ENCODE measurements at regions not wholly inside any gene's neighbourhood (a gene's known extent, or its start where the extent isn't known, plus 50 kb on each side); places are given as distances from the start of the nearest gene placed in this dataset.

DNA sequence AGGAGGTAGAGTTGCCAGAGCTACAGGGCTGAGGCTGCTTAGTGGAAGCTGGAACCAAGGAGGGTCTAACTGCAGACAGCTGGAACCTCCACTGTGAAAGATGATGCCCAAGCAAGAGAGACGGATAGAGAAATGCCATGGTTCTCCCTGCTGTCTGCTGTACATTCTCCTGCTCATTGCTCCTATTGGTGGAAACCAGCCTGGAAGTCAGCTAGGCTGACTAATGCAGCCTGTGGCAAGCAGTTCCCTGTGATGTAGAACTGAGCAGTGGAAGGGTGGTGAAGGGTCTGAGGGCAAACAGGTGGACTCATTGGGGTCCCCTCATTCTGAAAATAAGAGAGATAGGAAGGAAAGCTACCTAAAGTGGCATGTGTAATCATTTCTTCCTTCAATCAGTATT is 563.6 kb downstream of the SLC4A3 start:
- Mint-ChIP-seq H3K36me3 (peaks cover 4% of the 10 kb centered on the region), H3K27me3 (ENCODE audit: low read depth) (no peaks in the 10 kb centered on the region), H3K27ac (no peak overlapping the region), H3K9me3 (peaks cover 39% of the 10 kb centered on the region), H3K4me1 (no peaks in the 10 kb centered on the region), H3K4me3 (no peak overlapping the region)
- DNase-seq (ENCODE audit: low spot score) = no peak
- ChIA-PET POLR2A (no interaction called here), CTCF (no interaction called here)
- no peak for ATAC-seq
- TF ChIP-seq, protein P1, sequence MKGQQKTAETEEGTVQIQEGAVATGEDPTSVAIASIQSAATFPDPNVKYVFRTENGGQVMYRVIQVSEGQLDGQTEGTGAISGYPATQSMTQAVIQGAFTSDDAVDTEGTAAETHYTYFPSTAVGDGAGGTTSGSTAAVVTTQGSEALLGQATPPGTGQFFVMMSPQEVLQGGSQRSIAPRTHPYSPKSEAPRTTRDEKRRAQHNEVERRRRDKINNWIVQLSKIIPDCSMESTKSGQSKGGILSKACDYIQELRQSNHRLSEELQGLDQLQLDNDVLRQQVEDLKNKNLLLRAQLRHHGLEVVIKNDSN (CRISPR knock-in tag; IDR thresholded peaks at IDR 0.05) = no peak
- TF ChIP-seq, protein P2, sequence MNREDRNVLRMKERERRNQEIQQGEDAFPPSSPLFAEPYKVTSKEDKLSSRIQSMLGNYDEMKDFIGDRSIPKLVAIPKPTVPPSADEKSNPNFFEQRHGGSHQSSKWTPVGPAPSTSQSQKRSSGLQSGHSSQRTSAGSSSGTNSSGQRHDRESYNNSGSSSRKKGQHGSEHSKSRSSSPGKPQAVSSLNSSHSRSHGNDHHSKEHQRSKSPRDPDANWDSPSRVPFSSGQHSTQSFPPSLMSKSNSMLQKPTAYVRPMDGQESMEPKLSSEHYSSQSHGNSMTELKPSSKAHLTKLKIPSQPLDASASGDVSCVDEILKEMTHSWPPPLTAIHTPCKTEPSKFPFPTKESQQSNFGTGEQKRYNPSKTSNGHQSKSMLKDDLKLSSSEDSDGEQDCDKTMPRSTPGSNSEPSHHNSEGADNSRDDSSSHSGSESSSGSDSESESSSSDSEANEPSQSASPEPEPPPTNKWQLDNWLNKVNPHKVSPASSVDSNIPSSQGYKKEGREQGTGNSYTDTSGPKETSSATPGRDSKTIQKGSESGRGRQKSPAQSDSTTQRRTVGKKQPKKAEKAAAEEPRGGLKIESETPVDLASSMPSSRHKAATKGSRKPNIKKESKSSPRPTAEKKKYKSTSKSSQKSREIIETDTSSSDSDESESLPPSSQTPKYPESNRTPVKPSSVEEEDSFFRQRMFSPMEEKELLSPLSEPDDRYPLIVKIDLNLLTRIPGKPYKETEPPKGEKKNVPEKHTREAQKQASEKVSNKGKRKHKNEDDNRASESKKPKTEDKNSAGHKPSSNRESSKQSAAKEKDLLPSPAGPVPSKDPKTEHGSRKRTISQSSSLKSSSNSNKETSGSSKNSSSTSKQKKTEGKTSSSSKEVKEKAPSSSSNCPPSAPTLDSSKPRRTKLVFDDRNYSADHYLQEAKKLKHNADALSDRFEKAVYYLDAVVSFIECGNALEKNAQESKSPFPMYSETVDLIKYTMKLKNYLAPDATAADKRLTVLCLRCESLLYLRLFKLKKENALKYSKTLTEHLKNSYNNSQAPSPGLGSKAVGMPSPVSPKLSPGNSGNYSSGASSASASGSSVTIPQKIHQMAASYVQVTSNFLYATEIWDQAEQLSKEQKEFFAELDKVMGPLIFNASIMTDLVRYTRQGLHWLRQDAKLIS (CRISPR knock-in tag; IDR thresholded peaks at IDR 0.05; ENCODE audit: borderline replicate concordance) = no peak
- TF ChIP-seq JUN (CRISPR knock-in tag; IDR thresholded peaks at IDR 0.05) = no peak
- TF ChIP-seq, protein P3, sequence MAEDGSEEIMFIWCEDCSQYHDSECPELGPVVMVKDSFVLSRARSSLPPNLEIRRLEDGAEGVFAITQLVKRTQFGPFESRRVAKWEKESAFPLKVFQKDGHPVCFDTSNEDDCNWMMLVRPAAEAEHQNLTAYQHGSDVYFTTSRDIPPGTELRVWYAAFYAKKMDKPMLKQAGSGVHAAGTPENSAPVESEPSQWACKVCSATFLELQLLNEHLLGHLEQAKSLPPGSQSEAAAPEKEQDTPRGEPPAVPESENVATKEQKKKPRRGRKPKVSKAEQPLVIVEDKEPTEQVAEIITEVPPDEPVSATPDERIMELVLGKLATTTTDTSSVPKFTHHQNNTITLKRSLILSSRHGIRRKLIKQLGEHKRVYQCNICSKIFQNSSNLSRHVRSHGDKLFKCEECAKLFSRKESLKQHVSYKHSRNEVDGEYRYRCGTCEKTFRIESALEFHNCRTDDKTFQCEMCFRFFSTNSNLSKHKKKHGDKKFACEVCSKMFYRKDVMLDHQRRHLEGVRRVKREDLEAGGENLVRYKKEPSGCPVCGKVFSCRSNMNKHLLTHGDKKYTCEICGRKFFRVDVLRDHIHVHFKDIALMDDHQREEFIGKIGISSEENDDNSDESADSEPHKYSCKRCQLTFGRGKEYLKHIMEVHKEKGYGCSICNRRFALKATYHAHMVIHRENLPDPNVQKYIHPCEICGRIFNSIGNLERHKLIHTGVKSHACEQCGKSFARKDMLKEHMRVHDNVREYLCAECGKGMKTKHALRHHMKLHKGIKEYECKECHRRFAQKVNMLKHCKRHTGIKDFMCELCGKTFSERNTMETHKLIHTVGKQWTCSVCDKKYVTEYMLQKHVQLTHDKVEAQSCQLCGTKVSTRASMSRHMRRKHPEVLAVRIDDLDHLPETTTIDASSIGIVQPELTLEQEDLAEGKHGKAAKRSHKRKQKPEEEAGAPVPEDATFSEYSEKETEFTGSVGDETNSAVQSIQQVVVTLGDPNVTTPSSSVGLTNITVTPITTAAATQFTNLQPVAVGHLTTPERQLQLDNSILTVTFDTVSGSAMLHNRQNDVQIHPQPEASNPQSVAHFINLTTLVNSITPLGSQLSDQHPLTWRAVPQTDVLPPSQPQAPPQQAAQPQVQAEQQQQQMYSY (CRISPR knock-in tag; IDR thresholded peaks at IDR 0.05) = no peak
- TF ChIP-seq ZNF138 (CRISPR knock-in tag; conservative IDR thresholded peaks at IDR 0.05) = no peak
- no peak for TF ChIP-seq EMX1 (CRISPR knock-in tag; IDR thresholded peaks at IDR 0.05)
- TF ChIP-seq TP53 (CRISPR knock-in tag; IDR thresholded peaks at IDR 0.05) = no peak
- TF ChIP-seq, protein P4, sequence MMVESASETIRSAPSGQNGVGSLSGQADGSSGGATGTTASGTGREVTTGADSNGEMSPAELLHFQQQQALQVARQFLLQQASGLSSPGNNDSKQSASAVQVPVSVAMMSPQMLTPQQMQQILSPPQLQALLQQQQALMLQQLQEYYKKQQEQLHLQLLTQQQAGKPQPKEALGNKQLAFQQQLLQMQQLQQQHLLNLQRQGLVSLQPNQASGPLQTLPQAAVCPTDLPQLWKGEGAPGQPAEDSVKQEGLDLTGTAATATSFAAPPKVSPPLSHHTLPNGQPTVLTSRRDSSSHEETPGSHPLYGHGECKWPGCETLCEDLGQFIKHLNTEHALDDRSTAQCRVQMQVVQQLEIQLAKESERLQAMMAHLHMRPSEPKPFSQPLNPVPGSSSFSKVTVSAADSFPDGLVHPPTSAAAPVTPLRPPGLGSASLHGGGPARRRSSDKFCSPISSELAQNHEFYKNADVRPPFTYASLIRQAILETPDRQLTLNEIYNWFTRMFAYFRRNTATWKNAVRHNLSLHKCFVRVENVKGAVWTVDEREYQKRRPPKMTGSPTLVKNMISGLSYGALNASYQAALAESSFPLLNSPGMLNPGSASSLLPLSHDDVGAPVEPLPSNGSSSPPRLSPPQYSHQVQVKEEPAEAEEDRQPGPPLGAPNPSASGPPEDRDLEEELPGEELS (CRISPR knock-in tag; IDR thresholded peaks at IDR 0.05) = no peak
- TF ChIP-seq, protein P5, sequence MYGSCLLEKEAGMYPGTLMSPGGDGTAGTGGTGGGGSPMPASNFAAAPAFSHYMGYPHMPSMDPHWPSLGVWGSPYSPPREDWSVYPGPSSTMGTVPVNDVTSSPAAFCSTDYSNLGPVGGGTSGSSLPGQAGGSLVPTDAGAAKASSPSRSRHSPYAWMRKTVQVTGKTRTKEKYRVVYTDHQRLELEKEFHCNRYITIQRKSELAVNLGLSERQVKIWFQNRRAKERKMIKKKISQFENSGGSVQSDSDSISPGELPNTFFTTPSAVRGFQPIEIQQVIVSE (CRISPR knock-in tag; IDR thresholded peaks at IDR 0.05; ENCODE audit: borderline replicate concordance) = no peak
- no peak for TF ChIP-seq SMAD4 (CRISPR knock-in tag; IDR thresholded peaks at IDR 0.05)
- TF ChIP-seq GRHL2 (CRISPR knock-in tag; IDR thresholded peaks at IDR 0.05; ENCODE audit: insufficient replicate concordance, severe bottlenecking) = no peak
- TF ChIP-seq ATF1 (CRISPR knock-in tag; IDR thresholded peaks at IDR 0.05) = no peak
- no peak for TF ChIP-seq NR1H2 (CRISPR knock-in tag; IDR thresholded peaks at IDR 0.05)

DNA sequence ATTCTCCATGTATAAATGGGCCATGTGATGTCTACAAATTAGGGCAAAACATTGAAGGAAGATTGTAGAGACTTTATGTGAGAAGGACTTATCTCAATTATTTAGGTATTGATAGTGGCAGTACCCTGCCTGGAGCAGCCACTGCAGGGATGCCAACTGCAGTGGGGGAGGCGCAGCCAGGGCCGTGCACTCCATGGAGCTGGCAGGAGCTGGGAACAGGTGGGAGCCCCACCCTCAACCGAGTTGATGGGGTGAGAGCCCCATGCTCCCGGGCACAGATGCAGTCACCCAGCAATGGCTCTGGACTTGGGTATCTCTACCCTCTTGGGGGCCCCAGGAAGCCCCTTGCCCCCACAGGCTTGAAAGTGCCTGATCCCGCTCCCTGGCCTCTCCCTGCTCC is 564.3 kb downstream of the SLC4A3 start:
- Mint-ChIP-seq H3K27ac (no peak overlapping the region), H3K4me1 (no peaks in the 10 kb centered on the region), H3K27me3 (ENCODE audit: low read depth) (no peaks in the 10 kb centered on the region), H3K36me3 (peaks cover 4% of the 10 kb centered on the region), H3K4me3 (no peak overlapping the region), H3K9me3 (peaks cover 44% of the 10 kb centered on the region)
- ATAC-seq (no peak), DNase-seq (ENCODE audit: low spot score) (no peak)
- TF ChIP-seq ESRRA (CRISPR knock-in tag; IDR thresholded peaks at IDR 0.05; ENCODE audit: borderline replicate concordance) (no peak), HMGA2 (CRISPR knock-in tag; IDR thresholded peaks at IDR 0.05) (no peak), JAZF1 (CRISPR knock-in tag; IDR thresholded peaks at IDR 0.05) (no peak), NFE2L1 (CRISPR knock-in tag; IDR thresholded peaks at IDR 0.05) (no peak), RORB (CRISPR knock-in tag; IDR thresholded peaks at IDR 0.05) (no peak)
- TF ChIP-seq, protein P6, sequence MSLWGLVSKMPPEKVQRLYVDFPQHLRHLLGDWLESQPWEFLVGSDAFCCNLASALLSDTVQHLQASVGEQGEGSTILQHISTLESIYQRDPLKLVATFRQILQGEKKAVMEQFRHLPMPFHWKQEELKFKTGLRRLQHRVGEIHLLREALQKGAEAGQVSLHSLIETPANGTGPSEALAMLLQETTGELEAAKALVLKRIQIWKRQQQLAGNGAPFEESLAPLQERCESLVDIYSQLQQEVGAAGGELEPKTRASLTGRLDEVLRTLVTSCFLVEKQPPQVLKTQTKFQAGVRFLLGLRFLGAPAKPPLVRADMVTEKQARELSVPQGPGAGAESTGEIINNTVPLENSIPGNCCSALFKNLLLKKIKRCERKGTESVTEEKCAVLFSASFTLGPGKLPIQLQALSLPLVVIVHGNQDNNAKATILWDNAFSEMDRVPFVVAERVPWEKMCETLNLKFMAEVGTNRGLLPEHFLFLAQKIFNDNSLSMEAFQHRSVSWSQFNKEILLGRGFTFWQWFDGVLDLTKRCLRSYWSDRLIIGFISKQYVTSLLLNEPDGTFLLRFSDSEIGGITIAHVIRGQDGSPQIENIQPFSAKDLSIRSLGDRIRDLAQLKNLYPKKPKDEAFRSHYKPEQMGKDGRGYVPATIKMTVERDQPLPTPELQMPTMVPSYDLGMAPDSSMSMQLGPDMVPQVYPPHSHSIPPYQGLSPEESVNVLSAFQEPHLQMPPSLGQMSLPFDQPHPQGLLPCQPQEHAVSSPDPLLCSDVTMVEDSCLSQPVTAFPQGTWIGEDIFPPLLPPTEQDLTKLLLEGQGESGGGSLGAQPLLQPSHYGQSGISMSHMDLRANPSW (CRISPR knock-in tag; conservative IDR thresholded peaks at IDR 0.05; ENCODE audit: low read depth) = no peak
- TF ChIP-seq, protein P7, sequence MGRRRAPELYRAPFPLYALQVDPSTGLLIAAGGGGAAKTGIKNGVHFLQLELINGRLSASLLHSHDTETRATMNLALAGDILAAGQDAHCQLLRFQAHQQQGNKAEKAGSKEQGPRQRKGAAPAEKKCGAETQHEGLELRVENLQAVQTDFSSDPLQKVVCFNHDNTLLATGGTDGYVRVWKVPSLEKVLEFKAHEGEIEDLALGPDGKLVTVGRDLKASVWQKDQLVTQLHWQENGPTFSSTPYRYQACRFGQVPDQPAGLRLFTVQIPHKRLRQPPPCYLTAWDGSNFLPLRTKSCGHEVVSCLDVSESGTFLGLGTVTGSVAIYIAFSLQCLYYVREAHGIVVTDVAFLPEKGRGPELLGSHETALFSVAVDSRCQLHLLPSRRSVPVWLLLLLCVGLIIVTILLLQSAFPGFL (CRISPR knock-in tag; IDR thresholded peaks at IDR 0.05; ENCODE audit: borderline replicate concordance) = no peak
- TF ChIP-seq, protein P8, sequence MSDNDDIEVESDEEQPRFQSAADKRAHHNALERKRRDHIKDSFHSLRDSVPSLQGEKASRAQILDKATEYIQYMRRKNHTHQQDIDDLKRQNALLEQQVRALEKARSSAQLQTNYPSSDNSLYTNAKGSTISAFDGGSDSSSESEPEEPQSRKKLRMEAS (CRISPR knock-in tag; IDR thresholded peaks at IDR 0.05) = no peak
- ChIA-PET CTCF (no interaction called here), POLR2A (no interaction called here)

All from WTC11 (cell line).